Breast epithelium (tissue), 3 donors: ENCODE measurements at regions not wholly inside any gene's neighbourhood (a gene's known extent, or its start where the extent isn't known, plus 50 kb on each side); places are given as distances from the start of the nearest gene placed in this dataset.

Experiments used
- CTCF ChIP-seq, 3 donors: fragments of 450-650 bp; IDR thresholded peaks; one replicate each; pipeline ENCODE4 v1.5.1; 2016 to 2017; ENCODE audit warnings: antibody characterized with exemption in 3 of 3, mild to moderate bottlenecking in 3 of 3, moderate library complexity in 3 of 3
- POLR2A ChIP-seq: fragments of 450-650 bp; IDR thresholded peaks from one replicate; pipeline ENCODE4 v1.6.1; 2016; ENCODE audit warnings: antibody characterized with exemption, mild to moderate bottlenecking, moderate library complexity
- POLR2AphosphoS5 ChIP-seq, 3 donors: sonication (generic); formaldehyde crosslinking; IDR thresholded peaks; one replicate each; pipeline ENCODE4 v1.6.1; 2017; ENCODE audit warnings: antibody characterized with exemption in 3 of 3

GRCh38 chr17:71283486-71283885 lies 837.3 kb upstream of the SOX9 start:
- TF ChIP-seq CTCF (IDR thresholded peaks at IDR 0.05), result no peak
- no peak for TF ChIP-seq POLR2A
- no peak for TF ChIP-seq POLR2AphosphoS5 (IDR thresholded peaks at IDR 0.05)
